SK-N-SH (cell line): ENCODE measurements at regions not wholly inside any gene's neighbourhood (a gene's known extent, or its start where the extent isn't known, plus 50 kb on each side); places are given as distances from the start of the nearest gene placed in this dataset.

Source experiments
- CTCF ChIA-PET: fragments of 300-600, 350-600 bp; formaldehyde crosslinking; extraction: SDS; loops from one replicate; lab custom pipeline; 2021; lab: Yijun Ruan, JAX
- POLR2A ChIA-PET: fragments of 350-600 bp; sonication (Branson Sonifier 250); formaldehyde crosslinking; extraction: SDS; loops from one replicate; lab custom pipeline; 2020; ENCODE audit warnings: antibody characterized with exemption, inconsistent platforms; lab: Yijun Ruan, JAX
- DNase-seq: peaks from one replicate; pipeline ENCODE4 v3.0.0; 2012
- H2AFZ ChIP-seq: fragments of 200-600 bp; sonication (generic); 2 replicates; pipeline ENCODE4 v1.8.1; 2016; ENCODE audit warnings: antibody characterized with exemption, mild to moderate bottlenecking, low read depth
- H3F3A ChIP-seq: fragments of 200-600 bp; sonication (generic); replicated peaks from 2 replicates; pipeline ENCODE3; 2016; ENCODE audit warnings: antibody characterized with exemption, mild to moderate bottlenecking; ENCODE audit not compliant: insufficient read depth
- H3K27ac ChIP-seq, 2 experiments: fragments of 200-500 bp in 1 of 2; fragments of 200-600 bp in 1 of 2; sonication (Bioruptor generic) in 1 of 2; sonication (generic), shearing (Covaris generic) in 1 of 2; 2 replicates each; pipeline versions ENCODE4 v1.5.1 to v1.6.1; 2014 to 2016; ENCODE audit warnings: low read depth in 2 of 2, inconsistent platforms in 1 of 2, low read length in 1 of 2, mild to moderate bottlenecking in 1 of 2, mixed read lengths in 1 of 2
- H3K27me3 ChIP-seq: fragments of 200-600 bp; sonication (generic), shearing (Covaris generic); 2 replicates; pipeline ENCODE4 v1.6.1; 2016; ENCODE audit warnings: mixed run types; ENCODE audit not compliant: insufficient read depth
- H3K36me3 ChIP-seq, 2 experiments: fragments of 200-500 bp in 1 of 2; fragments of 200-600 bp in 1 of 2; sonication (Bioruptor generic) in 1 of 2; sonication (generic) in 1 of 2; replicated peaks in 1 of 2; 2 replicates each; pipeline versions ENCODE3 to v1.5.1; 2014 to 2016; ENCODE audit warnings: low read length in 1 of 2, mild to moderate bottlenecking in 1 of 2; ENCODE audit not compliant: insufficient read depth in 2 of 2, control insufficient read depth in 1 of 2
- H3K4me1 ChIP-seq, 2 experiments: fragments of 200-500 bp in 1 of 2; fragments of 200-600 bp in 1 of 2; sonication (Bioruptor generic) in 1 of 2; sonication (generic), shearing (Covaris generic) in 1 of 2; 2 replicates each; pipeline versions ENCODE4 v1.5.1 to v1.6.1; 2014 to 2016; ENCODE audit warnings: low read depth in 1 of 2, low read length in 1 of 2, mixed run types in 1 of 2; ENCODE audit not compliant: insufficient read depth in 2 of 2, control insufficient read depth in 1 of 2
- H3K4me2 ChIP-seq: fragments of 200-600 bp; sonication (generic), shearing (Covaris generic); 2 replicates; pipeline ENCODE4 v1.6.1; 2017; ENCODE audit warnings: mixed run types
- H3K4me3 ChIP-seq, 2 experiments: fragments of 200-500 bp in 1 of 2; fragments of 200-600 bp in 1 of 2; sonication (Bioruptor generic) in 1 of 2; sonication (generic), shearing (Covaris generic) in 1 of 2; 2 replicates each; pipeline versions ENCODE4 v1.5.1 to v1.8.1; 2014 to 2016; ENCODE audit warnings: low read depth in 2 of 2, inconsistent platforms in 1 of 2, low read length in 1 of 2, mild to moderate bottlenecking in 1 of 2, mixed read lengths in 1 of 2, moderate library complexity in 1 of 2
- H3K79me2 ChIP-seq: fragments of 200-600 bp; sonication (generic); 2 replicates; pipeline ENCODE4 v1.8.1; 2017; ENCODE audit warnings: mild to moderate bottlenecking; ENCODE audit not compliant: insufficient read depth
- H3K9ac ChIP-seq: fragments of 200-600 bp; sonication (generic); 2 replicates; pipeline ENCODE4 v1.6.1; 2017; ENCODE audit warnings: mixed run types
- H3K9me2 ChIP-seq: fragments of 200-600 bp; sonication (generic); 2 replicates; pipeline ENCODE4 v1.6.1; 2017; ENCODE audit warnings: mixed run types
- H3K9me3 ChIP-seq: fragments of 200-600 bp; sonication (generic); 2 replicates; pipeline ENCODE4 v1.6.1; 2017; ENCODE audit warnings: mixed run types, mild to moderate bottlenecking, moderate library complexity
- H4K20me1 ChIP-seq: fragments of 200-600 bp; sonication (generic); 2 replicates; pipeline ENCODE4 v1.6.1; 2017; ENCODE audit warnings: mild to moderate bottlenecking, mixed run types; ENCODE audit not compliant: insufficient read depth
- EP300 ChIP-seq, 2 experiments: IDR thresholded peaks; 2 replicates each; pipeline versions ENCODE4 v1.4.0 to v1.6.1; 2012; ENCODE audit warnings: borderline replicate concordance in 1 of 2, low read depth in 1 of 2, low read length in 1 of 2
- GABPA ChIP-seq: IDR thresholded peaks from 2 replicates; pipeline ENCODE4 v1.4.0; 2012; ENCODE audit warnings: low read depth, mild to moderate bottlenecking
- MAX ChIP-seq: IDR thresholded peaks from 2 replicates; pipeline ENCODE4 v1.4.0; 2012; ENCODE audit warnings: low read depth
- PBX3 ChIP-seq: IDR thresholded peaks from 2 replicates; pipeline ENCODE4; 2012
- RCOR1 ChIP-seq: fragments of 150-350 bp; IDR thresholded peaks from 2 replicates; pipeline ENCODE4 v1.6.1; 2017; ENCODE audit warnings: antibody characterized with exemption, low read length
- REST ChIP-seq: IDR thresholded peaks from 2 replicates; pipeline ENCODE4 v1.6.1; 2012; ENCODE audit warnings: mild to moderate bottlenecking, low read depth, low read length, moderate library complexity
- TEAD4 ChIP-seq: IDR thresholded peaks from 2 replicates; pipeline ENCODE4 v1.4.0; 2012; ENCODE audit warnings: mild to moderate bottlenecking, borderline replicate concordance; ENCODE audit not compliant: insufficient read depth
- USF1 ChIP-seq: IDR thresholded peaks from 2 replicates; pipeline ENCODE4 v1.4.0; 2012; ENCODE audit warnings: low read depth, borderline replicate concordance
- WGBS: methylation state at CpG from one replicate; pipeline ENCODE4 v1.1.6; 2017; ENCODE audit warnings: low lambda C conversion rate; 5-methylcytosine and 5-hydroxymethylcytosine counted together
- TF ChIP-seq, protein P1 (sequence below): IDR thresholded peaks from 2 replicates; pipeline ENCODE4 v1.4.0; 2012; ENCODE audit warnings: low read depth, borderline replicate concordance
- TF ChIP-seq, protein P2 (sequence below): fragments of 150-350 bp; IDR thresholded peaks from 2 replicates; pipeline ENCODE4 v1.6.1; 2017; ENCODE audit warnings: antibody characterized with exemption, low read length, low read depth, borderline replicate concordance
- TF ChIP-seq, protein P3 (sequence below): fragments of 200-600 bp; sonication (generic); IDR thresholded peaks from 2 replicates; pipeline ENCODE4 v1.6.1; 2017; ENCODE audit warnings: antibody characterized with exemption, mild to moderate bottlenecking, moderate library complexity

- POLR2A ChIA-PET: no interaction called here
- H3K36me3 ChIP-seq: no peaks in the 10 kb centered on the region
- no peaks in the 10 kb centered on the region for H3K4me1 ChIP-seq
- no peak overlapping the region for H3K4me2 ChIP-seq
- H3K27me3 ChIP-seq: no peaks in the 10 kb centered on the region
- 67% methylated on average over 2 of the region's 2 CpGs for WGBS
- H3K27ac ChIP-seq: no peak overlapping the region
- H2AFZ ChIP-seq: no peak overlapping the region
- no peaks in the 10 kb centered on the region for H3K9me2 ChIP-seq
- H4K20me1 ChIP-seq: no peaks in the 10 kb centered on the region
- H3K4me3 ChIP-seq: no peak overlapping the region
- TF ChIP-seq REST (no peak), MAX (no peak), EP300 (IDR thresholded peaks at IDR 0.05; ENCODE audit: borderline replicate concordance in 1 of 2, low read depth in 1 of 2, low read length in 1 of 2) (no peak)
- peaks cover 15% of the 10 kb centered on the region; the same call in 1 of the 2 replicates for H3K9me3 ChIP-seq
- DNase-seq: no peak
- CTCF ChIA-PET: no interaction called here
- H3K9ac ChIP-seq: no peak overlapping the region
- H3K79me2 ChIP-seq: no peaks in the 10 kb centered on the region
- H3F3A ChIP-seq: peaks cover 3% of the 10 kb centered on the region
Measured at GRCh38 chr5:97476852-97477534, 293.9 kb upstream of the RIOK2 start.

GRCh38 chr5:97478483-97478882 lies 295.4 kb upstream of the RIOK2 start:
- H3K4me1 ChIP-seq: no peaks in the 10 kb centered on the region
- no peaks in the 10 kb centered on the region for H3K27me3 ChIP-seq
- H2AFZ ChIP-seq: no peak overlapping the region
- no peaks in the 10 kb centered on the region for H3K9me2 ChIP-seq
- peaks cover 5% of the 10 kb centered on the region; the same call in 1 of the 2 replicates for H3K9me3 ChIP-seq
- H3K4me2 ChIP-seq: no peak overlapping the region
- ChIA-PET CTCF (no interaction called here), POLR2A (no interaction called here)
- TF ChIP-seq, protein P1, sequence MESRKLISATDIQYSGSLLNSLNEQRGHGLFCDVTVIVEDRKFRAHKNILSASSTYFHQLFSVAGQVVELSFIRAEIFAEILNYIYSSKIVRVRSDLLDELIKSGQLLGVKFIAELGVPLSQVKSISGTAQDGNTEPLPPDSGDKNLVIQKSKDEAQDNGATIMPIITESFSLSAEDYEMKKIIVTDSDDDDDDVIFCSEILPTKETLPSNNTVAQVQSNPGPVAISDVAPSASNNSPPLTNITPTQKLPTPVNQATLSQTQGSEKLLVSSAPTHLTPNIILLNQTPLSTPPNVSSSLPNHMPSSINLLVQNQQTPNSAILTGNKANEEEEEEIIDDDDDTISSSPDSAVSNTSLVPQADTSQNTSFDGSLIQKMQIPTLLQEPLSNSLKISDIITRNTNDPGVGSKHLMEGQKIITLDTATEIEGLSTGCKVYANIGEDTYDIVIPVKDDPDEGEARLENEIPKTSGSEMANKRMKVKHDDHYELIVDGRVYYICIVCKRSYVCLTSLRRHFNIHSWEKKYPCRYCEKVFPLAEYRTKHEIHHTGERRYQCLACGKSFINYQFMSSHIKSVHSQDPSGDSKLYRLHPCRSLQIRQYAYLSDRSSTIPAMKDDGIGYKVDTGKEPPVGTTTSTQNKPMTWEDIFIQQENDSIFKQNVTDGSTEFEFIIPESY: no peak
- TF ChIP-seq, protein P2, sequence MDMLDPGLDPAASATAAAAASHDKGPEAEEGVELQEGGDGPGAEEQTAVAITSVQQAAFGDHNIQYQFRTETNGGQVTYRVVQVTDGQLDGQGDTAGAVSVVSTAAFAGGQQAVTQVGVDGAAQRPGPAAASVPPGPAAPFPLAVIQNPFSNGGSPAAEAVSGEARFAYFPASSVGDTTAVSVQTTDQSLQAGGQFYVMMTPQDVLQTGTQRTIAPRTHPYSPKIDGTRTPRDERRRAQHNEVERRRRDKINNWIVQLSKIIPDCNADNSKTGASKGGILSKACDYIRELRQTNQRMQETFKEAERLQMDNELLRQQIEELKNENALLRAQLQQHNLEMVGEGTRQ: no peak
- no peak for TF ChIP-seq USF1
- no peak for TF ChIP-seq MAX
- TF ChIP-seq RCOR1: no peak
- TF ChIP-seq TEAD4: no peak
- no peak for TF ChIP-seq PBX3
- TF ChIP-seq, protein P3, sequence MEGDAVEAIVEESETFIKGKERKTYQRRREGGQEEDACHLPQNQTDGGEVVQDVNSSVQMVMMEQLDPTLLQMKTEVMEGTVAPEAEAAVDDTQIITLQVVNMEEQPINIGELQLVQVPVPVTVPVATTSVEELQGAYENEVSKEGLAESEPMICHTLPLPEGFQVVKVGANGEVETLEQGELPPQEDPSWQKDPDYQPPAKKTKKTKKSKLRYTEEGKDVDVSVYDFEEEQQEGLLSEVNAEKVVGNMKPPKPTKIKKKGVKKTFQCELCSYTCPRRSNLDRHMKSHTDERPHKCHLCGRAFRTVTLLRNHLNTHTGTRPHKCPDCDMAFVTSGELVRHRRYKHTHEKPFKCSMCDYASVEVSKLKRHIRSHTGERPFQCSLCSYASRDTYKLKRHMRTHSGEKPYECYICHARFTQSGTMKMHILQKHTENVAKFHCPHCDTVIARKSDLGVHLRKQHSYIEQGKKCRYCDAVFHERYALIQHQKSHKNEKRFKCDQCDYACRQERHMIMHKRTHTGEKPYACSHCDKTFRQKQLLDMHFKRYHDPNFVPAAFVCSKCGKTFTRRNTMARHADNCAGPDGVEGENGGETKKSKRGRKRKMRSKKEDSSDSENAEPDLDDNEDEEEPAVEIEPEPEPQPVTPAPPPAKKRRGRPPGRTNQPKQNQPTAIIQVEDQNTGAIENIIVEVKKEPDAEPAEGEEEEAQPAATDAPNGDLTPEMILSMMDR: no peak
- no peak for TF ChIP-seq GABPA
- no peaks in the 10 kb centered on the region for H3K36me3 ChIP-seq
- peaks cover 3% of the 10 kb centered on the region for H3F3A ChIP-seq
- H3K79me2 ChIP-seq: no peaks in the 10 kb centered on the region
- DNase-seq: no peak
- H4K20me1 ChIP-seq: no peaks in the 10 kb centered on the region
- no peak overlapping the region for H3K27ac ChIP-seq
- no peak overlapping the region for H3K4me3 ChIP-seq
- H3K9ac ChIP-seq: no peak overlapping the region
